ENCODE measurements at regions not wholly inside any gene's neighbourhood (a gene's known extent, or its start where the extent isn't known, plus 50 kb on each side); places are given as distances from the start of the nearest gene placed in this dataset.

DNA sequence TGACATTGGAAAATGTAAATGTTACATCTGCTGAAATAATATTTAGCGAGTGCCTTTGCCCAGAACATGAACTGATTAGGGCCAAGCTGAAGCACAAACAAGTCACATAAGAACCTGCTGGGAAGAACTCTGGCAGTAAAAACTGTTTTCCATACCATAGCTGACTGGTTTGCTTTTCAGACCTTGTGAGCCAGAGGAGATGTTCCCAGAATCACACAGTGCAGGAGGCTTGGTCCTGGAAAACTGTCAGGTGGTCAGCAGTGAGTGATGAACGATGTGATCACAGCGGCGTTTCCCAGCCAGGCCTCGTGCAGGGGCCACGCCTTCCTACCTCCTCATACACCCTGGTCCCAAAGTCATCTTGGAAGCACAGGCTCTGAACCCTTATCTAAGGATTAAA, 164.2 kb upstream of the EEPD1 start:
- Histone ChIP-seq H3K4me1 (peaks cover 0 to 7% (median under 1%) of the 10 kb centered on the region in 12 donors), H3K27me3 (no peaks in the 10 kb centered on the region), H3K4me3 (no peak overlapping the region), H3K36me3 (no peaks in the 10 kb centered on the region), H3K27ac (peak overlapping the region in 1 of 12 donors; percentile 9), H3K9me3 (no peaks in the 10 kb centered on the region)
- no peak for ATAC-seq
- TF ChIP-seq, protein P1, sequence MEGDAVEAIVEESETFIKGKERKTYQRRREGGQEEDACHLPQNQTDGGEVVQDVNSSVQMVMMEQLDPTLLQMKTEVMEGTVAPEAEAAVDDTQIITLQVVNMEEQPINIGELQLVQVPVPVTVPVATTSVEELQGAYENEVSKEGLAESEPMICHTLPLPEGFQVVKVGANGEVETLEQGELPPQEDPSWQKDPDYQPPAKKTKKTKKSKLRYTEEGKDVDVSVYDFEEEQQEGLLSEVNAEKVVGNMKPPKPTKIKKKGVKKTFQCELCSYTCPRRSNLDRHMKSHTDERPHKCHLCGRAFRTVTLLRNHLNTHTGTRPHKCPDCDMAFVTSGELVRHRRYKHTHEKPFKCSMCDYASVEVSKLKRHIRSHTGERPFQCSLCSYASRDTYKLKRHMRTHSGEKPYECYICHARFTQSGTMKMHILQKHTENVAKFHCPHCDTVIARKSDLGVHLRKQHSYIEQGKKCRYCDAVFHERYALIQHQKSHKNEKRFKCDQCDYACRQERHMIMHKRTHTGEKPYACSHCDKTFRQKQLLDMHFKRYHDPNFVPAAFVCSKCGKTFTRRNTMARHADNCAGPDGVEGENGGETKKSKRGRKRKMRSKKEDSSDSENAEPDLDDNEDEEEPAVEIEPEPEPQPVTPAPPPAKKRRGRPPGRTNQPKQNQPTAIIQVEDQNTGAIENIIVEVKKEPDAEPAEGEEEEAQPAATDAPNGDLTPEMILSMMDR (IDR thresholded peaks at IDR 0.05) = no peak
- no peak for TF ChIP-seq POLR2A (IDR thresholded peaks at IDR 0.05)
- no peak for DNase-seq
- intact Hi-C loops (cut with DNase I) = loop anchor here in 7 of 10 donors (5.0 to 10.0 kb wide), 7 partner anchors 48 to 328 kb away; partner anchors contain the start of gene EEPD1 (in 2 of the 7)
- 75 to 90% (median 83%) methylated on average over 6 of the region's 6 CpGs for WGBS, 4 donors

DNA sequence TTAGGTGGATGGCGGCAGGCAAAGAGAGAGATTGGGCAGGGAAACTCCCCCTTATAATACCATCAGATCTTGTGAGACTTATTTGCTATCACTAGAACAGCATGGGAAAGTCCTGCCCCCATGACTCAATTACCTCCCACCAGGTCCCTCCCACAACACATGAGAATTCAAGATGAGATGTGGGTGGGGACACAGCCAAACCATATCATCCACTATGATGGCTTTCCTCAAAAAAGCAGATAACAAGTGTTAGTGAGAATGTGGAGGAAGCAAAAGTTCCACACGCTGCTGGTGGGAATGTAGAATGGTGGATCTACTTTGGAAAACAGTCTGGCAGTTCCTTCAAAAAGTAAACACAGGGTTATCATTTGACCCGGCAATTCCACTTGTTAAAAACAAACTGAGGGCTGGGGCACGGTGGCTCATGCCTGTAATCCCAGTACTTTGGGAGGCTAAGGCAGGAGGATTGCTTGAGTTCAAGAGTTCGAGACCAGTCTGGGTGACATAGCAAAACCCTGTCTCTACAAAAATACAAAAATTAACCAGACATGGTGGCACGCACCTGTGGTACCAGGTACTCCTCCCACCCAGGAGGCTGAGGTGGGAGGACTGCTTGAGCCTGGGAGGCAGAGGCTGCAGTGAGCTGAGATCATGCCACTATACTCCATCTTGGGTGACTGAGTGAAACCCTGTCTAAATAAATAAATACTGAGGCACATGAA, 161.4 kb upstream of the EEPD1 start:
- H3K36me3 ChIP-seq = no peaks in the 10 kb centered on the region
- intact Hi-C loops (cut with DNase I) = loop anchor here in 4 of 10 donors (5.0 to 10.0 kb wide), 4 partner anchors 41 to 126 kb away; no protein-coding TSS in a partner anchor
- H3K9me3 ChIP-seq = no peaks in the 10 kb centered on the region
- no peak for DNase-seq
- peak in 1 of 4 donors; percentile 24 for ATAC-seq
- H3K27me3 ChIP-seq = no peaks in the 10 kb centered on the region
- no peak overlapping the region for H3K27ac ChIP-seq
- no peak for TF ChIP-seq POLR2A (IDR thresholded peaks at IDR 0.05)
- TF ChIP-seq, protein P1 (IDR thresholded peaks at IDR 0.05) = no peak
- peaks cover 0 to 13% (median 2%) of the 10 kb centered on the region in 12 donors for H3K4me1 ChIP-seq
- H3K4me3 ChIP-seq = no peak overlapping the region
- WGBS, 4 donors = 85 to 88% (median 86%) methylated on average over 6 of the region's 6 CpGs

DNA sequence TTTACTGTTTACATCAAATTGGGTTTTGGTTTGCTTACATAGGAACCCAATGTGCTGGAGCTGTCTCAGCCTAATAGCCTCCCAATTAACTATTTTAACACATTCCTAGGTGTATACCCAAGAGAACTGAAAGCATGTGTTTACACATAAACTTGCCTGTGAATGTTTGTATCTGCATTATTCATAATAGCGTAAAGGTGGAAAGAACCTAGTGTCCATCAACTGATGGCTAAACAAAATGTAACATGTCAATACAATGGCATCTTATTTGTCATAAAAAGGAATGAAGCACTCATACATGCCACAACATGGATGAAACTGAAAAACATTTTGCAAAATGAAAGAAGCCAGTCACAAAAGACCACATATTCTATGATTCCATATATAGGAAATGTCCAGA, 160.6 kb upstream of the EEPD1 start:
- H3K36me3 ChIP-seq = no peaks in the 10 kb centered on the region
- H3K4me1 ChIP-seq = peaks cover 0 to 13% (median 2%) of the 10 kb centered on the region in 12 donors
- WGBS, 4 donors = 95 to 100% (median 98%) methylated on average over 1 of the region's 1 CpG
- H3K27me3 ChIP-seq = no peaks in the 10 kb centered on the region
- no peaks in the 10 kb centered on the region for H3K9me3 ChIP-seq
- DNase-seq (no peak), ATAC-seq (no peak)
- TF ChIP-seq, protein P1 (IDR thresholded peaks at IDR 0.05) = no peak
- no peak for TF ChIP-seq POLR2A (IDR thresholded peaks at IDR 0.05)
- H3K27ac ChIP-seq = no peak overlapping the region
- intact Hi-C loops (cut with DNase I) = loop anchor here in 4 of 10 donors (5.0 to 10.0 kb wide), 4 partner anchors 40 to 125 kb away; no protein-coding TSS in a partner anchor
- no peak overlapping the region for H3K4me3 ChIP-seq

DNA sequence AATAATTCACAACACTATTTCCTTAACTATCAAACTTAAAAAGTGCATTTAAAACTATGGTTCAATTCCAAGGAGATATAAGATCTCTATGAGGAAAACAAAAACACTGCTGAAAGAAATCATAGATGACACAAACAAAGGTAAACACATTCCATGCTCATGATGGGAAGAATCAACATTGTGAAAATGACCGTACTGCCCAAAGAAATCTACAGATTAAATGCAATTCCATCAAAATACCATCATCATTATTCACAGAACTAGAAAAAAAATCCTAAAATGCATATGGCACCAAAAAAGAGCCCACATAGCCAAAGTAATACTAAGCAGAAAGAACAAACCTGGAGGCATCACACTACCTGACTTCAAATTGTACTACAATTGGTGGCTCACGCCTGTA, 159.9 kb upstream of the EEPD1 start:
- intact Hi-C loops (cut with DNase I) = loop anchor here in 4 of 10 donors (5.0 to 10.0 kb wide), 4 partner anchors 39 to 124 kb away; no protein-coding TSS in a partner anchor
- Histone ChIP-seq H3K4me3 (no peak overlapping the region), H3K36me3 (no peaks in the 10 kb centered on the region), H3K27ac (no peak overlapping the region), H3K27me3 (no peaks in the 10 kb centered on the region), H3K4me1 (peaks cover 0 to 12% (median 2%) of the 10 kb centered on the region in 12 donors), H3K9me3 (no peaks in the 10 kb centered on the region)
- ATAC-seq (no peak), DNase-seq (no peak)
- WGBS, 4 donors = 92 to 98% (median 95%) methylated on average over 2 of the region's 2 CpGs
- no peak for TF ChIP-seq POLR2A (IDR thresholded peaks at IDR 0.05)
- TF ChIP-seq, protein P1 (IDR thresholded peaks at IDR 0.05) = no peak

Measured in heart left ventricle (tissue), 16 donors.